Lower leg skin (tissue), 3 donors: ENCODE measurements at regions not wholly inside any gene's neighbourhood (a gene's known extent, or its start where the extent isn't known, plus 50 kb on each side); places are given as distances from the start of the nearest gene placed in this dataset.

ENCODE experiments used
- POLR2A ChIP-seq, 2 donors: fragments of 450-650 bp; IDR thresholded peaks; one replicate each; pipeline ENCODE4 v1.6.1; 2016 to 2017; ENCODE audit warnings: antibody characterized with exemption in 2 of 2, mild to moderate bottlenecking in 1 of 2, moderate library complexity in 1 of 2
- TF ChIP-seq, protein P1 (sequence below), 3 donors: fragments of 450-650 bp; IDR thresholded peaks; one replicate each; pipeline ENCODE4 v1.5.1; 2016; ENCODE audit warnings: antibody characterized with exemption in 3 of 3, mild to moderate bottlenecking in 3 of 3, moderate library complexity in 2 of 3

DNA sequence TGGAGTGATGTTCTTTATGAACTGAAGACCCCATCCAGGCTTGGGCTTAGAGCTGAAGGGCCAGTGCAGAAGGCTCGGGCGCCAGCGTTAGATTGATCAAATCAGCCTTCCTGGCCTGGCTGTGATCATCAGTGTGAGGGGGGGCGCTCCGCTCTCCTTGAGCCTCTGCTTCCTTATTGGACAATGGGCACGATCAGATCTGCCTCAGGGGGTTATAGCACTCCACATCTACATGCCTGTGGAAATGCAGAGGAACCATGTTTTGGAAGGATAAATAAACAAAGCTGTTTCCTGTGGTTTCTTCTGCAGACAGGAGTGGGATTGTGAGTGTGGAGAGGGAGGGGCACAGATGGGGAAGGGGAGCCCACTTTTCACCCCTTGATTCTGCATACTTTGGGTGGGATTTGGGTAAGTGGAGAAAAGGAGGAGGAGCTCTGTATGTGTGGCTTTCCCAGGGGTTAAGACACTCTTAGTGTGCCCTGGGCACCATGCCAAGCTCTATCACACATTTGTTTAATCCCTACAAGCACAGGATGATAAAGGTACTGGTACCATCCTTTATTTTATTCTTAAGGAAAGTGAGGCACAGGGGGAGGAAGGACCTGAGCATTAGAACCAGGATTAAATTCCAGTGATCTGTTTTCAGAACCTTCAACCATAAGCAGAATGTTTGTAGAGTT is 150.5 kb downstream of the EN1 start:
- no peak for TF ChIP-seq POLR2A (IDR thresholded peaks at IDR 0.05)
- TF ChIP-seq, protein P1, sequence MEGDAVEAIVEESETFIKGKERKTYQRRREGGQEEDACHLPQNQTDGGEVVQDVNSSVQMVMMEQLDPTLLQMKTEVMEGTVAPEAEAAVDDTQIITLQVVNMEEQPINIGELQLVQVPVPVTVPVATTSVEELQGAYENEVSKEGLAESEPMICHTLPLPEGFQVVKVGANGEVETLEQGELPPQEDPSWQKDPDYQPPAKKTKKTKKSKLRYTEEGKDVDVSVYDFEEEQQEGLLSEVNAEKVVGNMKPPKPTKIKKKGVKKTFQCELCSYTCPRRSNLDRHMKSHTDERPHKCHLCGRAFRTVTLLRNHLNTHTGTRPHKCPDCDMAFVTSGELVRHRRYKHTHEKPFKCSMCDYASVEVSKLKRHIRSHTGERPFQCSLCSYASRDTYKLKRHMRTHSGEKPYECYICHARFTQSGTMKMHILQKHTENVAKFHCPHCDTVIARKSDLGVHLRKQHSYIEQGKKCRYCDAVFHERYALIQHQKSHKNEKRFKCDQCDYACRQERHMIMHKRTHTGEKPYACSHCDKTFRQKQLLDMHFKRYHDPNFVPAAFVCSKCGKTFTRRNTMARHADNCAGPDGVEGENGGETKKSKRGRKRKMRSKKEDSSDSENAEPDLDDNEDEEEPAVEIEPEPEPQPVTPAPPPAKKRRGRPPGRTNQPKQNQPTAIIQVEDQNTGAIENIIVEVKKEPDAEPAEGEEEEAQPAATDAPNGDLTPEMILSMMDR (IDR thresholded peaks at IDR 0.05) = no peak
